ENCODE measurements at regions not wholly inside any gene's neighbourhood (a gene's known extent, or its start where the extent isn't known, plus 50 kb on each side); places are given as distances from the start of the nearest gene placed in this dataset.

GRCh38 chr5:6820851-6821479, 107.7 kb downstream of the TENT4A start:
- 21 to 22% methylated on average over 12 of the region's 12 CpGs for WGBS, 2 donors
- TF ChIP-seq CTCF (IDR thresholded peaks at IDR 0.05) (peak in 2 of 3 experiments; percentile 73 to 75), POLR2A (IDR thresholded peaks at IDR 0.05) (no peak)
- H3K4me3 ChIP-seq: no peak overlapping the region
- no peaks in the 10 kb centered on the region for H3K36me3 ChIP-seq (ENCODE audit: low read depth, missing control alignments)
- H3K27me3 ChIP-seq: no peaks in the 10 kb centered on the region
- no peaks in the 10 kb centered on the region for H3K4me1 ChIP-seq
- H3K27ac ChIP-seq: no peak overlapping the region
- intact Hi-C loops (cut with DNase I; ENCODE audit: low total_unique reads): no loop called here
- DNase-seq: peak; percentile 70
- no peaks in the 10 kb centered on the region for H3K9me3 ChIP-seq

GRCh38 chr5:6822068-6822467, 108.8 kb downstream of the TENT4A start:
- Histone ChIP-seq H3K4me3 (no peak overlapping the region), H3K27ac (no peak overlapping the region), H3K4me1 (no peaks in the 10 kb centered on the region), H3K27me3 (no peaks in the 10 kb centered on the region), H3K9me3 (no peaks in the 10 kb centered on the region), H3K36me3 (ENCODE audit: low read depth, missing control alignments) (no peaks in the 10 kb centered on the region)
- no peak for DNase-seq
- TF ChIP-seq POLR2A (IDR thresholded peaks at IDR 0.05): no peak
- TF ChIP-seq CTCF (IDR thresholded peaks at IDR 0.05): no peak
- WGBS, 2 donors: 85 to 91% methylated on average over 8 of the region's 8 CpGs
- intact Hi-C loops (cut with DNase I; ENCODE audit: low total_unique reads): no loop called here

- H3K27me3 ChIP-seq: no peaks in the 10 kb centered on the region
- no peaks in the 10 kb centered on the region for H3K9me3 ChIP-seq
- no peaks in the 10 kb centered on the region for H3K36me3 ChIP-seq (ENCODE audit: low read depth, missing control alignments)
- no peak for DNase-seq
- no peak for TF ChIP-seq POLR2A (IDR thresholded peaks at IDR 0.05)
- TF ChIP-seq CTCF (IDR thresholded peaks at IDR 0.05): no peak
- H3K4me3 ChIP-seq: no peak overlapping the region
- no peak overlapping the region for H3K27ac ChIP-seq
- no peaks in the 10 kb centered on the region for H3K4me1 ChIP-seq
- 40 to 58% methylated on average over 18 to 27 of the region's 27 CpGs for WGBS, 2 donors
- intact Hi-C loops (cut with DNase I; ENCODE audit: low total_unique reads): no loop called here
These were observed 109.5 kb downstream of the TENT4A start for GRCh38 chr5:6822556-6823343.

- intact Hi-C loops (cut with DNase I; ENCODE audit: low total_unique reads): no loop called here
- Histone ChIP-seq H3K9me3 (no peaks in the 10 kb centered on the region), H3K27me3 (no peaks in the 10 kb centered on the region), H3K36me3 (ENCODE audit: low read depth, missing control alignments) (no peaks in the 10 kb centered on the region), H3K4me3 (no peak overlapping the region), H3K27ac (no peak overlapping the region), H3K4me1 (no peaks in the 10 kb centered on the region)
- 58 to 68% methylated on average over 10 of the region's 10 CpGs for WGBS, 2 donors
- TF ChIP-seq CTCF (IDR thresholded peaks at IDR 0.05) (no peak), POLR2A (IDR thresholded peaks at IDR 0.05) (no peak)
- DNase-seq: no peak
These were observed 110.8 kb downstream of the TENT4A start for GRCh38 chr5:6823996-6824395.
